ENCODE measurements at regions not wholly inside any gene's neighbourhood (a gene's known extent, or its start where the extent isn't known, plus 50 kb on each side); places are given as distances from the start of the nearest gene placed in this dataset.
A peak's percentile ranks its signal among the peaks of the same experiment; 100 is the strongest.

DNA sequence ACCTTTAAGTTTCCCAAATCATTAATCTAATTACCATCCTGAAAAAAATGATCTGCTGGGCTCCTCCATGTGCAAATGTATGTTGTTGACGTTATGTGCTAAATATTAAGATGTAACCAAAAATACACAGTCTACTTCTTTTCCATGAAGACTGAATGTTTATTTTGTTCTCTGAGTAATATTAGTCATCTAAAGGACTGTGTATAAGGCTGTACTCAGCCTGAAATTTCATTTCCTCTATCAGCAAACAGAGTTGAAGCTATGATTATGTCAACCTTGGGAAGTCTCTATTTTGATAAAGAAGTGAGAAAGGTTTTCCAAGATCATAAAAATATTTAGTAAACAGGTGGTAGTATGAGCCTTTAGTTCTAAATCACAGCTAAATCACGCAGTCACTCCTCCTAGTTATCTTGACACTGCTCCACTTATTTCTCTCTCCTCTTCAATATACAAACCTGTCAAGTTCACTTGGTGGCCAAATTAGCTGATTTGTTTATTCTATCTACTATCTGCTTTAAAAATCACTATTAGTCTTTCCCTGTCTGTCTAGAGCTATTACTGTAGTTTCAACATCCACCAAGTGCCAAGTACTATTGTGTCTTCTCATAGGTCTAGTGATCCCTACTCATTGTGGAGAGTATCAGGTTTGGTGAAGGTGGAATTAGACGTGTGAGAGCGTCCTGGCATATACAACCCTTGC is 211.7 kb upstream of the STARD13 start:
- H3K4me3 ChIP-seq (ENCODE audit: low read depth, low read length): no peak overlapping the region
- TF ChIP-seq, protein P1, sequence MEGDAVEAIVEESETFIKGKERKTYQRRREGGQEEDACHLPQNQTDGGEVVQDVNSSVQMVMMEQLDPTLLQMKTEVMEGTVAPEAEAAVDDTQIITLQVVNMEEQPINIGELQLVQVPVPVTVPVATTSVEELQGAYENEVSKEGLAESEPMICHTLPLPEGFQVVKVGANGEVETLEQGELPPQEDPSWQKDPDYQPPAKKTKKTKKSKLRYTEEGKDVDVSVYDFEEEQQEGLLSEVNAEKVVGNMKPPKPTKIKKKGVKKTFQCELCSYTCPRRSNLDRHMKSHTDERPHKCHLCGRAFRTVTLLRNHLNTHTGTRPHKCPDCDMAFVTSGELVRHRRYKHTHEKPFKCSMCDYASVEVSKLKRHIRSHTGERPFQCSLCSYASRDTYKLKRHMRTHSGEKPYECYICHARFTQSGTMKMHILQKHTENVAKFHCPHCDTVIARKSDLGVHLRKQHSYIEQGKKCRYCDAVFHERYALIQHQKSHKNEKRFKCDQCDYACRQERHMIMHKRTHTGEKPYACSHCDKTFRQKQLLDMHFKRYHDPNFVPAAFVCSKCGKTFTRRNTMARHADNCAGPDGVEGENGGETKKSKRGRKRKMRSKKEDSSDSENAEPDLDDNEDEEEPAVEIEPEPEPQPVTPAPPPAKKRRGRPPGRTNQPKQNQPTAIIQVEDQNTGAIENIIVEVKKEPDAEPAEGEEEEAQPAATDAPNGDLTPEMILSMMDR (IDR thresholded peaks at IDR 0.05; ENCODE audit: insufficient read depth, low read depth, low read length): no peak
- H3K27me3 ChIP-seq (ENCODE audit: control insufficient read depth, insufficient read depth, low read length): no peaks in the 10 kb centered on the region
- ChIA-PET POLR2A (interaction anchor here (0.6 kb wide), 1 partner anchor 10 kb away, joined by 3 read pairs; no protein-coding TSS in a partner anchor), CTCF (no interaction called here)
- no peaks in the 10 kb centered on the region for H3K36me3 ChIP-seq (ENCODE audit: control insufficient read depth, insufficient read depth, low read length)
- no peak for DNase-seq (ENCODE audit: low read depth)

- POLR2A ChIA-PET: no interaction called here
Observed at GRCh38 chr13:33508060-33508459, 222.5 kb upstream of the STARD13 start.

DNA sequence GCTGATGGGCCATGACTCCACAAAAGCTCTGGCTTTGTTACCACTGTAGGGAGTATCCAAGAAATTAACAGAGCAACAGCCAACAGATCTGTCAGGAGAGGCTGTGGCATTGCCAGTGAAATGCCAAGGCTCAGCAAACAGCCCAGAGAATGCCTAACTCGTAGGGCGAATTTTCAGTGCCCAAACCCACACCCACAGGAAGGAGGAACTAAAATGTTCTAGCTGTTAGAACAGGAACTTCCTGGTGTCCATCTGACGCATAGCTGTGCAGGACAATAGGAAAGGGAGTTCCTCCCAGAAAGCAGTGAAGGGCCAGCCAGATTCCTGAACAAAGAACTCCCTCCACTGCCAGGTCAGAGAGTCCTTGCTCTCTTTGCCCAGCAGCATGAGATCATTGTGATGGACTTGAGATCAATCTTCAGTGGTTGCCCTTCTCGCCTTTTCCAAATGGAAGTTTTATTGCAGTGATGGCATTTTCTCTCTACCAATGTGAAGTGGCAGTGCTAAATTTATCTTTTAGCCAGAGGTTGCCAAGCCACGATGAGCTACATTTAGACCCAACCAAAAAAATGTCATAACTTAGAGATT is 224.2 kb upstream of the STARD13 start:
- TF ChIP-seq, protein P1 (IDR thresholded peaks at IDR 0.05; ENCODE audit: insufficient read depth, low read depth, low read length): no peak
- POLR2A ChIA-PET: interaction anchor here (0.6 to 0.8 kb wide), 3 partner anchors 11 to 580 kb away, joined by 3 read pairs; no protein-coding TSS in a partner anchor
- Histone ChIP-seq H3K36me3 (ENCODE audit: control insufficient read depth, insufficient read depth, low read length) (no peaks in the 10 kb centered on the region), H3K4me3 (ENCODE audit: low read depth, low read length) (no peak overlapping the region), H3K27me3 (ENCODE audit: control insufficient read depth, insufficient read depth, low read length) (no peaks in the 10 kb centered on the region)
- peak; percentile 43 for DNase-seq (ENCODE audit: low read depth)
- CTCF ChIA-PET: interaction anchor here (0.6 to 1.2 kb wide), 4 partner anchors 15 to 225 kb away, joined by 3 to 5 read pairs (median 4); partner anchors contain the start of gene STARD13

More at GRCh38 chr13:33508060-33508459, 222.5 kb upstream of the STARD13 start:
- Histone ChIP-seq H3K36me3 (ENCODE audit: control insufficient read depth, insufficient read depth, low read length) (no peaks in the 10 kb centered on the region), H3K4me3 (ENCODE audit: low read depth, low read length) (no peak overlapping the region), H3K27me3 (ENCODE audit: control insufficient read depth, insufficient read depth, low read length) (no peaks in the 10 kb centered on the region)
- TF ChIP-seq, protein P1 (IDR thresholded peaks at IDR 0.05; ENCODE audit: insufficient read depth, low read depth, low read length): no peak
- CTCF ChIA-PET: interaction anchor here (1.0 kb wide), 1 partner anchor 21 kb away, joined by 3 read pairs; no protein-coding TSS in a partner anchor
- no peak for DNase-seq (ENCODE audit: low read depth)

DNA sequence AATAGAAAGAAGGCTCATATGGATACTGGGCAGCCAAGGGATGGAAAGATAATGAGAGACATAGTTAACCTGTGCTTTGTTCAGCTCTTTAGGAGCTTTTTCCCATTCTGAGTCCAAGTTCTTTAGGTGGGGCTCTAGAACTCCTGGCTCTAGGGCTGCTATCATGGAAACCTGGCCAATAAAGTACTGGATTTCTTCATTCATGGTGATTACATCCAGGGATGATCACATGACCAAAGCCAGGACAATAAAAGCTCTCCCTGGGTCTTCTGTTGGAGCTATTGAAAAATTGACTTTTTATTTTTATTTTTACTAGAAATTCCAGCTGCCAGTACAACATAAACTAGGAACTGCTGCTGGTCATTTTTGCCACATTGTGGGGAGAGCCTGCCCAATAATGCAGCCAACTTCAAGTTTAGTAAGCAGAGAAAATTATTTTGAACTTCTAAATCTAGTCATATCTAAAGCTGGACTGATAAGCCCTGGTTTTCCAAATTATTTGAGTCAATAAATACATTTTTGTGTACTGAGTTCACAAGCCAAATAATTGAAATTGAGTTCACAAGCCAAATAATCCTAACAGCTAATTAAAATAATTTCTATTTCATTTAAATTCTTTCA is 224.9 kb upstream of the STARD13 start:
- TF ChIP-seq, protein P1 (IDR thresholded peaks at IDR 0.05; ENCODE audit: insufficient read depth, low read depth, low read length): no peak
- no peak overlapping the region for H3K4me3 ChIP-seq (ENCODE audit: low read depth, low read length)
- CTCF ChIA-PET: interaction anchor here (0.6 to 1.2 kb wide), 5 partner anchors 15 to 225 kb away, joined by 3 to 5 read pairs (median 4); partner anchors contain the start of gene STARD13
- no peak for DNase-seq (ENCODE audit: low read depth)
- no peaks in the 10 kb centered on the region for H3K36me3 ChIP-seq (ENCODE audit: control insufficient read depth, insufficient read depth, low read length)
- POLR2A ChIA-PET: interaction anchor here (0.6 to 0.8 kb wide), 3 partner anchors 10 to 579 kb away, joined by 3 read pairs; no protein-coding TSS in a partner anchor
- no peaks in the 10 kb centered on the region for H3K27me3 ChIP-seq (ENCODE audit: control insufficient read depth, insufficient read depth, low read length)

All from BJ (cell line).